Epidermal melanocyte (primary cell): ENCODE measurements at regions not wholly inside any gene's neighbourhood (a gene's known extent, or its start where the extent isn't known, plus 50 kb on each side); places are given as distances from the start of the nearest gene placed in this dataset.

Experiments
- DNase-seq: peaks from one replicate; pipeline ENCODE4 v3.0.0; 2011; ENCODE audit warnings: low spot score; ENCODE audit not compliant: insufficient read length

GRCh38 chr10:129241461-129241860, 225.6 kb upstream of the MGMT start:
- no peak for DNase-seq

- no peak for DNase-seq
Measured at GRCh38 chr10:129244298-129244697, 222.7 kb upstream of the MGMT start.

DNA sequence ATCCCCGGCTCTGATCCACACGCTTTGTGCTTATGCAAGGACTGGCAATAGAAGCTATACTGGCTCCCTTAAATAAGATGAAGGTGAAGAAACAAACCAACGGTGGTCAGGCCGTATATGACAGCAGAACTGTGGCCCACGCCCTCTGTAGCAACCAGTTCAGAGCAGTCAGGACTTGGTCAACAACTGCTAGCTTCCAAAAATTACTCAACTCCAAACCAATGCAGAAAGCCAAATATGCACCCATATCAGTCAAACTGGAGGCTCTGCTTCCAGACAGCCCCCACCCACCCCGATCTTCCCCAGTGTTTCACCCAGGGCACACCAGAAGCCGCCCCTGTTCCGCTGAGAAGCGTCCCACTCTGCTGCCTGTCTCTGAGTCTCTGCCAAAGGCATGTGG, 222.3 kb upstream of the MGMT start:
- DNase-seq, result no peak

GRCh38 chr10:129253161-129253864, 213.7 kb upstream of the MGMT start:
- DNase-seq, result no peak

DNA sequence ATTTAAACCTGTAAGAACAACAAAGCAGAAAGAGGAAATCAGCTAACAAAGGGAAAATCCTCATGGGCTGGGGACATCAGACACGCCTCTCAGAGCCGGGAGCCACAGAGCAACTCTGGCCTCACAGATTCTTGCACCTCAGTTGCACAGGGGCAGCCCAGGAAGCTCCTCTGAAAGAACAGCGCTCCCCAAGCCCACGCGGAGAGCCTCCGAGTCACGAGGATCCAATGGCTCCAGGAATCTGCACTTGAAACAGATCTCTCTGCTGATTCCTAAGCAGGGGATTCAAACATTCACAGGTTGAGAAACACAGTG, 213.2 kb upstream of the MGMT start:
- no peak for DNase-seq

- no peak for DNase-seq
Measured at GRCh38 chr10:129258283-129258923, 208.6 kb upstream of the MGMT start.

GRCh38 chr10:129259128-129259815, 207.8 kb upstream of the MGMT start:
- DNase-seq, result no peak

DNA sequence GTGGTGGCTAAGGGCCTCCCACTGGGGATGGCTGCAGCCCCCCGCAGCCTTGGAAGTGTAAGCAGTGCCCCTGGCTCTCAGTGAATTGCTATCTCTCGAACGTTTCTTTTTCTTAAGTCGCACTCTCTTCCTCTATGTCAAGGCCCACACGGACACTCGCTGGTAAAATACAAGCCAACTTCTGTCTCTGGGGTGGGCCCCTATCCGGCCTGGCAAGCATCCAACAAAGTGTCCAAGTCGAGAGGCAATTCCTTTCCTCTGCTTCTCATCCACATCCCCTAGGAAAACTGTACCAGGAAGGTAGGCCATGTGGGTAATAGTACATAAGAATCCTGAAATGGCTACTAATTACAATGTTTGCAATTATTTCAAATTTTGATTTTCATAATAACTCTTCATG, 194.9 kb upstream of the MGMT start:
- no peak for DNase-seq

DNA sequence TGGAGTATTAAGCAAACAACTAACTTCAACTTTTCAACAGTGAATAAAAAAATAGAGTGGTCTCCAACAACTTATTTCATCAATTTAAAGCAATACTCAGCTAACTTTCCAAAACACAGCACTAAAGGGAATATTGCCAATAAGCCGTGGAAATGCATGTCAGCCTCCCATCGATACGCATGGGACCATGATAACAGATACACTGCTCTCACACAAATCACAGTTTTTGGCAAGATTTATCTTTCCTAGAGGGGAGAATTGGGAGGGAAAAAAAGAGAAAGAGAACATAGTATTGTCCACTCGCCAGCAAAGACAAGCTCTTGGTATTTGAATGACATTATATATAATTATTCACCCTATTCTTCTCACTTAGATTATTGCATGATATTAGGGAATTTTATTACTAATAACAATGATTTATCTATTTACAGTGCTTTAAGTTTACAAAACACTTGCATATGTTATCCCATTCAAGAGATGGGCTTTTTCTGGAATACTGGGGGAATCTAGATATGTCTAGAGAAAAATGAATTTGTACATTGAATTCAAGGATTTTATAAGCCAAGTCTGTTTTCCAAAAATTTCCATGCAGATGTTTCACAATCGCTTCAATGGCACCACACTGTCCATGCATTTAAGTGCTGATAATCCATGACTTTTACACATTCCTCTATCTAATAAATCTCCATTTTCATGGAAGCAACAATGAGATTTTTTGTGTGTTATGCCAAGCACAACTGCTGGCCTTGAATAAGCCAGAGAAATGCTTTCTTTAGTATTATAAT, 194.0 kb upstream of the MGMT start:
- DNase-seq, result no peak

GRCh38 chr10:129273860-129274259, 193.2 kb upstream of the MGMT start:
- no peak for DNase-seq

DNA sequence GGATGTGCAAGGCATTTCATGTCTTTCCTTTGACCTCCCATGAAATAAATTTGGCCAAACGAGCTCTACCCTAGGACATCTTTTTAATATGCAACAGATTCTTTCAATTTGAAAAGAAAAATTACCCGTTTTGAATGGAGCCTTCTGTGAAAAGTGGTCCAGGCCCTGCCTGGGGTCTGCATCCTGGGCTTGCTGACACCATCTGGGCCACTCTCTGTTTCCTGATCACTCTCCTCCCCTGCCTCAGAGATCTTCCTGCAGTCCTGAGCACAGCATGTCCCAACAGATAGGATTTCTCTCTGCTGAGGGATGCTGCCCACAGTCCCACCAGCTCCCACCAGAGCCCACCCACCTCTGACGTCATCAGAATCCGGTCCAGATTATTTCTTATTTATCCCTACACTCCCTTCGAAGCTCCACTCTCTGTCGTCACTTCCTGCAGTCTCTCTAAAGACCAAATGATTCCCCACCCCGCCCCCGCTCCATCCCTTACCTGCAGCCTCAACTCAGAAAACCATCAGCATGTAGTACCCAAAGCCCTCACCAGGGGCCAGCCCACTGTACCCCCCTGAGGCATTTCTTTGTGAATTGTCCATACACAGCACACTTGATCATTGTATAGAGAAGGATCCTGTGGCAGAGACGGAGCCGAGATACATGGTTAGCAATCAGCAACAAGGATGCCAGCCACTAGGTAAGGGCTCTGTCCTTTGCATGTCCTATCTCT, 192.1 kb upstream of the MGMT start:
- DNase-seq, result no peak

DNA sequence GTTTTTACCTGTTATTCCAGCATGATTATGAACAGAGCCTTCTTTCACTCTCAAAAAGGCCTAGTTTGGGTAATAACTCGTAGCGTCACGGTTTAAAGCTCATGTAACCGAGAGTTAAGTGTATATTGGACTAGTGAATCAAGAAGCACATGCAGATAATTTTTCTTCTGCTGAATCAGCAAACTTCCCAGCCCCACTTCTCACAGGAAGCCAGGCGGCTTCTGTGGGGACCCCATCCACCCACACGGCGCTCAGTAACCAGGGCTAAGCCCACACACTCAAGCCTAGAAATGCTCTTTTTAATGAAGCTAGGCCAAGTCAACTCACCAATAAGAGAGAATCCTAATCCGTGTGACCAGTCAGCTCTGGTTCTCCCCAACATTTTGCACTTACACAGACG, 191.2 kb upstream of the MGMT start:
- no peak for DNase-seq

- no peak for DNase-seq
Measured at GRCh38 chr10:129277084-129277483, 190.0 kb upstream of the MGMT start.

- no peak for DNase-seq
Measured at GRCh38 chr10:129277841-129278240, 189.2 kb upstream of the MGMT start.

DNA sequence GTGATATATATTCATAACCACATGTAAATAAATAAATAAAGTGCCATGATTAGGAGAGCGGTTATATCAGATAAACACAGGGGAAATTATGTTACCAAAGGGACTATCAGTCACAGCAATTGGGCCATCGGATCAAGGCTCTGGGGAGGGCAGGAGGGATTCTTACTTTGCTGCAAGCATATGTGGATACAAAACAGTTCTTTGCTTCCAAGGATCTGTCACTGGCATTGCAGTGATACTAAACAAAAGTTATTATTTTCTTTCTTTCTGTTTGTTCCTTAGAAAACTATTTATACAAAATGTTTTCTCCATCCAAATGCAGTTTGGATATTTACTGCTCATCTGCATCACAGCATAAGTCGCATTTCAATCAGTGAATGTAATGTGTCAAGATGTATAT, 188.4 kb upstream of the MGMT start:
- no peak for DNase-seq

DNA sequence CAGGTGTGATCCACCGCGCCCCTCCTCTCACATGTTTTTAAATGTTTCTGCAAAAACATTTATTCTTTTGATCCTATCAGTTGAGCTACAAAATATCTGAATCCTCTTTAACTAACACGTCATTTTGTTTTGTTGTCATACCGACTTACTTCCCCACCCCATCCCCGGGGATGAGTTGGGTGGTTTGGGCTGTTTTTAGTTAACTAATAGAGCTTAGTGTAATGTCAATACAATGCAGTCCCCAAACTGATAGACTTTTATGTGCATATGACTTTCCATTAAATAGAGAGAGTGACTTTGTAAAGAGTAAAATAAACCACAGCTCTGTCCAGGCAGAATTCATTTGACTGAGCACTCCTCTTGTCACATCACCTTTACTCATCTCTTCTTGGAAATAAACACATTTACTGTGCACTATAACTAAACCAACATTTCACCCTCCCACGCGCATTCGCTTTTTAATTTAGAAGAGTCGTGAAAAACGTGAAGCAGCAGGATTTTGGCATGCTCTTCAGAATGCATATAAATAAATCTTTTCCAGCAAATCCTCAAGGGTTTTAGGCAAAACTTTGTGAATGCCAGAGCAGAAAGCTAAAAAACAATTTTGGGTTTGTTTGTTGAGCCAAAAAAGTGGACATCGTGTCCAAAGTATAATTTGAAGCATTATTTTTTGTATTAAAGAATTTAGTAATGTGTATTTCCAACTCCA, 187.4 kb upstream of the MGMT start:
- DNase-seq, result no peak

- DNase-seq, result no peak
Measured at GRCh38 chr10:129280155-129280502, 186.9 kb upstream of the MGMT start.

DNA sequence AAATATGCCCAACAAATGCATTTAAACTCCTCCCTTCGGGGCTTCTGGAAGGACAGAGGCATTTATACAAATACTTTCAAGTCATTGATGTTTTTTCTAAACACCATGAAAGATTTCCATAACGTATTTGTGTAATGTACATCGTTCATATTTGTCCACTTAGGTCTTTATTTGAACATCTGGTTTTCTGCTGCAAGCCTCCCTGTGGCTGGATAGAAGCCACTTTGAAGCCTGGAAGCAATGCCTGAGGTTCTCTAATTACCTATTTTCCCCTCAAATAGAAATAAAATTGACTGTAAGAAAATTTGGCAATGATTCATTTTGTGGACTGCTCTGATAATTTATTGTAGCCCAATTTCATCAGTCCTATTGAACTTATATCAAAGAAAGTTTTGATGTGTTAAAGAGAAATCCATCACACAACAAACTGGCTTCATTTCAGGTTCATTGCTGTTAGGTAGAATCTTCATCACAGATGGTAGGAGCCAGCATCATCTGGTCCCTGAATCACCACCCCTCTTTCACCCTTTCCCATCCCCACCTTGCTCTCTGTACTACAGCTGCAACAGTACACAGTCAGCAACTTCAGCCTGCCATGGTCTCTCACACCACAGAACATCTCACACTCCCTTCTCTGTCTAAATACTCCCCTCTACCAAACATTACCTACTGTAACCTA, 186.0 kb upstream of the MGMT start:
- DNase-seq, result no peak

DNA sequence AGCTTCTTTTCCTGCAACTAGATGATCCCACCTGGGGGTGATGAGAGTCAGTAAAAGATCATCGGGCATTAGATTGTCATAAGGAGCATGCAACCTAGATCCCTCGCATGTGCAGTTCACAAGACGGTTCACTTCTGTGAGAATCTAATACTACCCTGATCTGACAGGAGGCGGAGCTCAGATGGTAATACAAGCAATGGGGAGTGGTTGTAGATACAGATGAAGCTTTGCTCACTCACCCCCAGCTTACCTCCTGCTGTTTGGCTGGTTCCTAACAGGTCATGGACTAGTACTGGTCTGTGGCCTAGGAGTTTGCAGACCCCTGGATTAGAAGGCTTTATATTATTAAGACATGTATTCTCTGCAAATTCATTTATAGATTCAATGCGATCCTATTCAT, 181.6 kb upstream of the MGMT start:
- DNase-seq, result no peak

GRCh38 chr10:129288999-129289584, 177.9 kb upstream of the MGMT start:
- DNase-seq, result no peak
